SK-N-SH (cell line): ENCODE measurements at regions not wholly inside any gene's neighbourhood (a gene's known extent, or its start where the extent isn't known, plus 50 kb on each side); places are given as distances from the start of the nearest gene placed in this dataset.

ENCODE experiments used
- CTCF ChIA-PET: fragments of 300-600, 350-600 bp; formaldehyde crosslinking; extraction: SDS; loops from one replicate; lab custom pipeline; 2021; lab: Yijun Ruan, JAX
- POLR2A ChIA-PET: fragments of 350-600 bp; sonication (Branson Sonifier 250); formaldehyde crosslinking; extraction: SDS; loops from one replicate; lab custom pipeline; 2020; ENCODE audit warnings: antibody characterized with exemption, inconsistent platforms; lab: Yijun Ruan, JAX
- DNase-seq: peaks from one replicate; pipeline ENCODE4 v3.0.0; 2012
- H2AFZ ChIP-seq: fragments of 200-600 bp; sonication (generic); 2 replicates; pipeline ENCODE4 v1.8.1; 2016; ENCODE audit warnings: antibody characterized with exemption, mild to moderate bottlenecking, low read depth
- H3F3A ChIP-seq: fragments of 200-600 bp; sonication (generic); replicated peaks from 2 replicates; pipeline ENCODE3; 2016; ENCODE audit warnings: antibody characterized with exemption, mild to moderate bottlenecking; ENCODE audit not compliant: insufficient read depth
- H3K27ac ChIP-seq, 2 experiments: fragments of 200-500 bp in 1 of 2; fragments of 200-600 bp in 1 of 2; sonication (Bioruptor generic) in 1 of 2; sonication (generic), shearing (Covaris generic) in 1 of 2; 2 replicates each; pipeline versions ENCODE4 v1.5.1 to v1.6.1; 2014 to 2016; ENCODE audit warnings: low read depth in 2 of 2, inconsistent platforms in 1 of 2, low read length in 1 of 2, mild to moderate bottlenecking in 1 of 2, mixed read lengths in 1 of 2
- H3K27me3 ChIP-seq: fragments of 200-600 bp; sonication (generic), shearing (Covaris generic); 2 replicates; pipeline ENCODE4 v1.6.1; 2016; ENCODE audit warnings: mixed run types; ENCODE audit not compliant: insufficient read depth
- H3K36me3 ChIP-seq, 2 experiments: fragments of 200-500 bp in 1 of 2; fragments of 200-600 bp in 1 of 2; sonication (Bioruptor generic) in 1 of 2; sonication (generic) in 1 of 2; replicated peaks in 1 of 2; 2 replicates each; pipeline versions ENCODE3 to v1.5.1; 2014 to 2016; ENCODE audit warnings: low read length in 1 of 2, mild to moderate bottlenecking in 1 of 2; ENCODE audit not compliant: insufficient read depth in 2 of 2, control insufficient read depth in 1 of 2
- H3K4me1 ChIP-seq, 2 experiments: fragments of 200-500 bp in 1 of 2; fragments of 200-600 bp in 1 of 2; sonication (Bioruptor generic) in 1 of 2; sonication (generic), shearing (Covaris generic) in 1 of 2; 2 replicates each; pipeline versions ENCODE4 v1.5.1 to v1.6.1; 2014 to 2016; ENCODE audit warnings: low read depth in 1 of 2, low read length in 1 of 2, mixed run types in 1 of 2; ENCODE audit not compliant: insufficient read depth in 2 of 2, control insufficient read depth in 1 of 2
- H3K4me2 ChIP-seq: fragments of 200-600 bp; sonication (generic), shearing (Covaris generic); 2 replicates; pipeline ENCODE4 v1.6.1; 2017; ENCODE audit warnings: mixed run types
- H3K4me3 ChIP-seq, 2 experiments: fragments of 200-500 bp in 1 of 2; fragments of 200-600 bp in 1 of 2; sonication (Bioruptor generic) in 1 of 2; sonication (generic), shearing (Covaris generic) in 1 of 2; 2 replicates each; pipeline versions ENCODE4 v1.5.1 to v1.8.1; 2014 to 2016; ENCODE audit warnings: low read depth in 2 of 2, inconsistent platforms in 1 of 2, low read length in 1 of 2, mild to moderate bottlenecking in 1 of 2, mixed read lengths in 1 of 2, moderate library complexity in 1 of 2
- H3K79me2 ChIP-seq: fragments of 200-600 bp; sonication (generic); 2 replicates; pipeline ENCODE4 v1.8.1; 2017; ENCODE audit warnings: mild to moderate bottlenecking; ENCODE audit not compliant: insufficient read depth
- H3K9ac ChIP-seq: fragments of 200-600 bp; sonication (generic); 2 replicates; pipeline ENCODE4 v1.6.1; 2017; ENCODE audit warnings: mixed run types
- H3K9me2 ChIP-seq: fragments of 200-600 bp; sonication (generic); 2 replicates; pipeline ENCODE4 v1.6.1; 2017; ENCODE audit warnings: mixed run types
- H3K9me3 ChIP-seq: fragments of 200-600 bp; sonication (generic); 2 replicates; pipeline ENCODE4 v1.6.1; 2017; ENCODE audit warnings: mixed run types, mild to moderate bottlenecking, moderate library complexity
- H4K20me1 ChIP-seq: fragments of 200-600 bp; sonication (generic); 2 replicates; pipeline ENCODE4 v1.6.1; 2017; ENCODE audit warnings: mild to moderate bottlenecking, mixed run types; ENCODE audit not compliant: insufficient read depth
- EP300 ChIP-seq, 2 experiments: IDR thresholded peaks; 2 replicates each; pipeline versions ENCODE4 v1.4.0 to v1.6.1; 2012; ENCODE audit warnings: borderline replicate concordance in 1 of 2, low read depth in 1 of 2, low read length in 1 of 2
- EZH2phosphoT487 ChIP-seq: fragments of 200-600 bp; sonication (generic); IDR thresholded peaks from 2 replicates; pipeline ENCODE4 v1.6.1; 2017; ENCODE audit warnings: low read depth, mixed run types, mild to moderate bottlenecking, antibody characterized with exemption, moderate library complexity, borderline replicate concordance
- FOSL2 ChIP-seq: IDR thresholded peaks from 2 replicates; pipeline ENCODE4 v1.4.0; 2012; ENCODE audit warnings: low read depth, mild to moderate bottlenecking, moderate library complexity, borderline replicate concordance
- FOXM1 ChIP-seq: IDR thresholded peaks from 2 replicates; pipeline ENCODE4 v1.4.0; 2012; ENCODE audit warnings: low read depth, mild to moderate bottlenecking
- GABPA ChIP-seq: IDR thresholded peaks from 2 replicates; pipeline ENCODE4 v1.4.0; 2012; ENCODE audit warnings: low read depth, mild to moderate bottlenecking
- GATA2 ChIP-seq: sonication (generic); formaldehyde crosslinking; IDR thresholded peaks from 2 replicates; pipeline ENCODE4 v1.5.0; 2020; ENCODE audit warnings: mild to moderate bottlenecking, missing genetic modification reagents
- MAX ChIP-seq: IDR thresholded peaks from 2 replicates; pipeline ENCODE4 v1.4.0; 2012; ENCODE audit warnings: low read depth
- MEF2A ChIP-seq: IDR thresholded peaks from 2 replicates; pipeline ENCODE4 v1.4.0; 2012; ENCODE audit warnings: low read depth, borderline replicate concordance
- NFIC ChIP-seq: IDR thresholded peaks from 2 replicates; pipeline ENCODE4 v1.4.0; 2012; ENCODE audit warnings: borderline replicate concordance
- POLR2AphosphoS5 ChIP-seq: IDR thresholded peaks from 2 replicates; pipeline ENCODE4 v1.6.1; 2012; ENCODE audit warnings: low read depth, low read length
- RAD21 ChIP-seq: IDR thresholded peaks from 2 replicates; pipeline ENCODE4 v1.6.1; 2012; ENCODE audit warnings: mild to moderate bottlenecking, low read length
- SIN3A ChIP-seq: IDR thresholded peaks from 2 replicates; pipeline ENCODE4 v1.6.1; 2012; ENCODE audit warnings: low read depth, mild to moderate bottlenecking, low read length, moderate library complexity, borderline replicate concordance
- SMC3 ChIP-seq: IDR thresholded peaks from 2 replicates; pipeline ENCODE4 v1.6.1; 2012; ENCODE audit warnings: low read depth, low read length, improper control_type of control experiment
- TCF12 ChIP-seq: IDR thresholded peaks from 2 replicates; pipeline ENCODE4 v1.4.0; 2012
- TEAD4 ChIP-seq: IDR thresholded peaks from 2 replicates; pipeline ENCODE4 v1.4.0; 2012; ENCODE audit warnings: mild to moderate bottlenecking, borderline replicate concordance; ENCODE audit not compliant: insufficient read depth
- YY1 ChIP-seq: IDR thresholded peaks from 2 replicates; pipeline ENCODE4 v1.4.0; 2012; ENCODE audit warnings: low read depth, mild to moderate bottlenecking
- WGBS: methylation state at CpG from one replicate; pipeline ENCODE4 v1.1.6; 2017; ENCODE audit warnings: low lambda C conversion rate; 5-methylcytosine and 5-hydroxymethylcytosine counted together
- TF ChIP-seq, protein P1 (sequence below): IDR thresholded peaks from 2 replicates; pipeline ENCODE4 v1.4.0; 2012; ENCODE audit warnings: low read depth, borderline replicate concordance
- TF ChIP-seq, protein P2 (sequence below): fragments of 150-350 bp; IDR thresholded peaks from 2 replicates; pipeline ENCODE4 v1.6.1; 2017; ENCODE audit warnings: antibody characterized with exemption, low read length, low read depth, borderline replicate concordance
- TF ChIP-seq, protein P3 (sequence below): fragments of 200-600 bp; sonication (generic); IDR thresholded peaks from 2 replicates; pipeline ENCODE4 v1.6.1; 2017; ENCODE audit warnings: antibody characterized with exemption, mild to moderate bottlenecking, moderate library complexity

- no peak overlapping the region for H3K4me3 ChIP-seq
- H3K4me2 ChIP-seq, result no peak overlapping the region
- no peaks in the 10 kb centered on the region for H3K9me3 ChIP-seq
- H2AFZ ChIP-seq, result no peak overlapping the region
- no peaks in the 10 kb centered on the region for H3K27me3 ChIP-seq
- H3K36me3 ChIP-seq, result no peaks in the 10 kb centered on the region
- TF ChIP-seq TCF12 (no peak), SMC3 (no peak)
- H3K9me2 ChIP-seq, result no peaks in the 10 kb centered on the region
- H3K9ac ChIP-seq, result no peak overlapping the region
- POLR2A ChIA-PET, result no interaction called here
- H3K27ac ChIP-seq, result no peak overlapping the region
- H3K4me1 ChIP-seq, result peaks cover 0 to 3% of the 10 kb centered on the region in 2 experiments; a peak in 1 of 4 replicates
- no peak for DNase-seq
- WGBS, result 74% methylated on average over 2 of the region's 2 CpGs
- no peaks in the 10 kb centered on the region for H3F3A ChIP-seq
- CTCF ChIA-PET, result no interaction called here
- H3K79me2 ChIP-seq, result no peaks in the 10 kb centered on the region
- H4K20me1 ChIP-seq, result no peaks in the 10 kb centered on the region
Observed at GRCh38 chr21:27779606-27780005, 812.7 kb upstream of the ADAMTS5 start.

GRCh38 chr21:27776925-27777553, 810.2 kb upstream of the ADAMTS5 start:
- H3K4me3 ChIP-seq, result no peak overlapping the region
- no peak overlapping the region for H2AFZ ChIP-seq
- H3K4me1 ChIP-seq, result peaks cover 3 to 8% of the 10 kb centered on the region in 2 experiments
- H3K27me3 ChIP-seq, result no peaks in the 10 kb centered on the region
- H3K9ac ChIP-seq, result no peak overlapping the region
- POLR2A ChIA-PET, result no interaction called here
- H3K4me2 ChIP-seq, result no peak overlapping the region
- CTCF ChIA-PET, result no interaction called here
- TF ChIP-seq, protein P1, sequence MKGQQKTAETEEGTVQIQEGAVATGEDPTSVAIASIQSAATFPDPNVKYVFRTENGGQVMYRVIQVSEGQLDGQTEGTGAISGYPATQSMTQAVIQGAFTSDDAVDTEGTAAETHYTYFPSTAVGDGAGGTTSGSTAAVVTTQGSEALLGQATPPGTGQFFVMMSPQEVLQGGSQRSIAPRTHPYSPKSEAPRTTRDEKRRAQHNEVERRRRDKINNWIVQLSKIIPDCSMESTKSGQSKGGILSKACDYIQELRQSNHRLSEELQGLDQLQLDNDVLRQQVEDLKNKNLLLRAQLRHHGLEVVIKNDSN, result 0 out of 2 replicates have a peak, but pooled peaks have one; percentile 27
- TF ChIP-seq POLR2AphosphoS5 (no peak), SMC3 (no peak), FOXM1 (no peak)
- no peaks in the 10 kb centered on the region for H3K9me3 ChIP-seq
- H3K27ac ChIP-seq, result no peak overlapping the region
- no peaks in the 10 kb centered on the region for H3K36me3 ChIP-seq
- no peaks in the 10 kb centered on the region for H4K20me1 ChIP-seq
- H3F3A ChIP-seq, result peaks cover 6% of the 10 kb centered on the region
- WGBS, result 56% methylated on average over 6 of the region's 9 CpGs
- no peaks in the 10 kb centered on the region for H3K79me2 ChIP-seq
- DNase-seq, result no peak
- H3K9me2 ChIP-seq, result no peaks in the 10 kb centered on the region

GRCh38 chr21:27772816-27773215, 805.9 kb upstream of the ADAMTS5 start:
- no peaks in the 10 kb centered on the region for H4K20me1 ChIP-seq
- H3K4me3 ChIP-seq, result no peak overlapping the region
- 0 out of 2 replicates have a peak overlapping the region, but pooled peaks have one; percentile 13 for H3K4me2 ChIP-seq
- H2AFZ ChIP-seq, result no peak overlapping the region
- ChIA-PET POLR2A (interaction anchor here (0.6 kb wide), 1 partner anchor 152 kb away, joined by 3 read pairs; no protein-coding TSS in a partner anchor), CTCF (no interaction called here)
- no peak overlapping the region for H3K9ac ChIP-seq
- peaks cover 3 to 8% of the 10 kb centered on the region in 2 experiments for H3K4me1 ChIP-seq
- H3K9me3 ChIP-seq, result no peaks in the 10 kb centered on the region
- no peak overlapping the region for H3K27ac ChIP-seq
- H3K79me2 ChIP-seq, result no peaks in the 10 kb centered on the region
- no peaks in the 10 kb centered on the region for H3K36me3 ChIP-seq
- H3F3A ChIP-seq, result peaks cover 11% of the 10 kb centered on the region
- no peaks in the 10 kb centered on the region for H3K9me2 ChIP-seq
- H3K27me3 ChIP-seq, result no peaks in the 10 kb centered on the region
- no peak for DNase-seq
- no peak for TF ChIP-seq EZH2phosphoT487
- TF ChIP-seq FOSL2, result no peak
- TF ChIP-seq EP300 (IDR thresholded peaks at IDR 0.05; ENCODE audit: borderline replicate concordance in 1 of 2, low read depth in 1 of 2, low read length in 1 of 2), result no peak
- TF ChIP-seq, protein P2, sequence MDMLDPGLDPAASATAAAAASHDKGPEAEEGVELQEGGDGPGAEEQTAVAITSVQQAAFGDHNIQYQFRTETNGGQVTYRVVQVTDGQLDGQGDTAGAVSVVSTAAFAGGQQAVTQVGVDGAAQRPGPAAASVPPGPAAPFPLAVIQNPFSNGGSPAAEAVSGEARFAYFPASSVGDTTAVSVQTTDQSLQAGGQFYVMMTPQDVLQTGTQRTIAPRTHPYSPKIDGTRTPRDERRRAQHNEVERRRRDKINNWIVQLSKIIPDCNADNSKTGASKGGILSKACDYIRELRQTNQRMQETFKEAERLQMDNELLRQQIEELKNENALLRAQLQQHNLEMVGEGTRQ, result no peak
- TF ChIP-seq, protein P3, sequence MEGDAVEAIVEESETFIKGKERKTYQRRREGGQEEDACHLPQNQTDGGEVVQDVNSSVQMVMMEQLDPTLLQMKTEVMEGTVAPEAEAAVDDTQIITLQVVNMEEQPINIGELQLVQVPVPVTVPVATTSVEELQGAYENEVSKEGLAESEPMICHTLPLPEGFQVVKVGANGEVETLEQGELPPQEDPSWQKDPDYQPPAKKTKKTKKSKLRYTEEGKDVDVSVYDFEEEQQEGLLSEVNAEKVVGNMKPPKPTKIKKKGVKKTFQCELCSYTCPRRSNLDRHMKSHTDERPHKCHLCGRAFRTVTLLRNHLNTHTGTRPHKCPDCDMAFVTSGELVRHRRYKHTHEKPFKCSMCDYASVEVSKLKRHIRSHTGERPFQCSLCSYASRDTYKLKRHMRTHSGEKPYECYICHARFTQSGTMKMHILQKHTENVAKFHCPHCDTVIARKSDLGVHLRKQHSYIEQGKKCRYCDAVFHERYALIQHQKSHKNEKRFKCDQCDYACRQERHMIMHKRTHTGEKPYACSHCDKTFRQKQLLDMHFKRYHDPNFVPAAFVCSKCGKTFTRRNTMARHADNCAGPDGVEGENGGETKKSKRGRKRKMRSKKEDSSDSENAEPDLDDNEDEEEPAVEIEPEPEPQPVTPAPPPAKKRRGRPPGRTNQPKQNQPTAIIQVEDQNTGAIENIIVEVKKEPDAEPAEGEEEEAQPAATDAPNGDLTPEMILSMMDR, result no peak
- no peak for TF ChIP-seq YY1
- TF ChIP-seq MAX, result no peak
- no peak for TF ChIP-seq GATA2 (CRISPR knock-in tag)
- no peak for TF ChIP-seq RAD21
- no peak for TF ChIP-seq SMC3
- no peak for TF ChIP-seq GABPA
- no peak for TF ChIP-seq NFIC
- TF ChIP-seq MEF2A, result no peak
- TF ChIP-seq TEAD4, result no peak
- no peak for TF ChIP-seq SIN3A
- TF ChIP-seq FOXM1, result no peak
